Upper lobe of right lung (tissue), 1 donor: ENCODE measurements at regions not wholly inside any gene's neighbourhood (a gene's known extent, or its start where the extent isn't known, plus 50 kb on each side); places are given as distances from the start of the nearest gene placed in this dataset.

Source experiments
- ATAC-seq: fragments of 200-7000 bp; cut with Tn5 transposase; one replicate; pipeline ENCODE4 v1.9.1; 2020; ENCODE audit warnings: mild to moderate bottlenecking, moderate library complexity
- DNase-seq: peaks from one replicate; pipeline ENCODE4 v3.0.0-alpha.2; 2020
- H3K27ac ChIP-seq: fragments of 200-600 bp; one replicate; pipeline ENCODE4 v1.8.0; 2022
- H3K27me3 ChIP-seq: fragments of 200-600 bp; one replicate; pipeline ENCODE4 v1.8.0; 2022; ENCODE audit warnings: mild to moderate bottlenecking
- H3K36me3 ChIP-seq: fragments of 200-600 bp; one replicate; pipeline ENCODE4 v1.8.0; 2022
- H3K4me1 ChIP-seq: fragments of 200-600 bp; one replicate; pipeline ENCODE4 v1.8.0; 2022
- H3K4me3 ChIP-seq: fragments of 200-600 bp; one replicate; pipeline ENCODE4 v1.8.0; 2022; ENCODE audit warnings: mild to moderate bottlenecking
- H3K9me3 ChIP-seq: fragments of 200-600 bp; one replicate; pipeline ENCODE4 v1.8.0; 2022
- CTCF ChIP-seq: fragments of 200-600 bp; IDR thresholded peaks from one replicate; pipeline ENCODE4 v1.8.0; 2022; ENCODE audit warnings: antibody characterized with exemption
- intact Hi-C: fragments of 100-400 bp; cut with DNase I; formaldehyde crosslinking; loops from one replicate; pipeline ENCODE4 v1.11.0; 2022
- donor health status: DM: no; HTN: yes; CAD: no; lungs with severe emphysema.

GRCh38 chr7:22624781-22625180 is 102.2 kb upstream of the IL6 start:
- no peaks in the 10 kb centered on the region for H3K36me3 ChIP-seq
- no peak for DNase-seq
- H3K27me3 ChIP-seq, result no peaks in the 10 kb centered on the region
- TF ChIP-seq CTCF, result no peak
- no peak overlapping the region for H3K4me3 ChIP-seq
- no peak overlapping the region for H3K27ac ChIP-seq
- no peaks in the 10 kb centered on the region for H3K4me1 ChIP-seq
- no peak for ATAC-seq
- intact Hi-C loops, result no loop called here
- H3K9me3 ChIP-seq, result no peaks in the 10 kb centered on the region

GRCh38 chr7:22622116-22622785 is 104.7 kb upstream of the IL6 start:
- intact Hi-C loops, result no loop called here
- ATAC-seq, result no peak
- Histone ChIP-seq H3K4me3 (no peak overlapping the region), H3K36me3 (no peaks in the 10 kb centered on the region), H3K27ac (no peak overlapping the region), H3K4me1 (no peaks in the 10 kb centered on the region), H3K9me3 (peaks cover 6% of the 10 kb centered on the region), H3K27me3 (no peaks in the 10 kb centered on the region)
- DNase-seq, result no peak
- TF ChIP-seq CTCF, result no peak

- H3K4me1 ChIP-seq, result no peaks in the 10 kb centered on the region
- H3K4me3 ChIP-seq, result no peak overlapping the region
- TF ChIP-seq CTCF, result no peak
- peaks cover 6% of the 10 kb centered on the region for H3K9me3 ChIP-seq
- H3K36me3 ChIP-seq, result no peaks in the 10 kb centered on the region
- ATAC-seq, result no peak
- H3K27ac ChIP-seq, result no peak overlapping the region
- intact Hi-C loops, result no loop called here
- H3K27me3 ChIP-seq, result no peaks in the 10 kb centered on the region
- no peak for DNase-seq
Observed at GRCh38 chr7:22618528-22618927, 108.5 kb upstream of the IL6 start.

GRCh38 chr7:22617166-22617565 is 109.8 kb upstream of the IL6 start:
- intact Hi-C loops, result no loop called here
- Histone ChIP-seq H3K4me1 (no peaks in the 10 kb centered on the region), H3K4me3 (no peak overlapping the region), H3K36me3 (no peaks in the 10 kb centered on the region), H3K9me3 (peaks cover 6% of the 10 kb centered on the region), H3K27ac (no peak overlapping the region), H3K27me3 (no peaks in the 10 kb centered on the region)
- TF ChIP-seq CTCF, result no peak
- no peak for ATAC-seq
- no peak for DNase-seq

GRCh38 chr7:22613496-22613895 is 113.5 kb upstream of the IL6 start:
- peaks cover 6% of the 10 kb centered on the region for H3K9me3 ChIP-seq
- H3K36me3 ChIP-seq, result no peaks in the 10 kb centered on the region
- DNase-seq, result no peak
- intact Hi-C loops, result no loop called here
- no peak for ATAC-seq
- no peaks in the 10 kb centered on the region for H3K27me3 ChIP-seq
- H3K4me3 ChIP-seq, result no peak overlapping the region
- H3K4me1 ChIP-seq, result peaks cover 4% of the 10 kb centered on the region
- no peak overlapping the region for H3K27ac ChIP-seq
- no peak for TF ChIP-seq CTCF

GRCh38 chr7:22612776-22613175 is 112.8 kb upstream of the STEAP1B start:
- no peaks in the 10 kb centered on the region for H3K36me3 ChIP-seq
- H3K9me3 ChIP-seq, result peaks cover 2% of the 10 kb centered on the region
- intact Hi-C loops, result no loop called here
- H3K27ac ChIP-seq, result no peak overlapping the region
- DNase-seq (no peak), ATAC-seq (no peak)
- no peak for TF ChIP-seq CTCF
- no peaks in the 10 kb centered on the region for H3K27me3 ChIP-seq
- no peak overlapping the region for H3K4me3 ChIP-seq
- peaks cover 4% of the 10 kb centered on the region for H3K4me1 ChIP-seq
